Upper lobe of right lung (tissue), 1 donor: ENCODE measurements at regions not wholly inside any gene's neighbourhood (a gene's known extent, or its start where the extent isn't known, plus 50 kb on each side); places are given as distances from the start of the nearest gene placed in this dataset.

Source experiments
- ATAC-seq: fragments of 200-7000 bp; cut with Tn5 transposase; one replicate; pipeline ENCODE4 v1.9.1; 2020; ENCODE audit warnings: mild to moderate bottlenecking, moderate library complexity
- DNase-seq: peaks from one replicate; pipeline ENCODE4 v3.0.0-alpha.2; 2020
- H3K27ac ChIP-seq: fragments of 200-600 bp; one replicate; pipeline ENCODE4 v1.8.0; 2022
- H3K27me3 ChIP-seq: fragments of 200-600 bp; one replicate; pipeline ENCODE4 v1.8.0; 2022; ENCODE audit warnings: mild to moderate bottlenecking
- H3K36me3 ChIP-seq: fragments of 200-600 bp; one replicate; pipeline ENCODE4 v1.8.0; 2022
- H3K4me1 ChIP-seq: fragments of 200-600 bp; one replicate; pipeline ENCODE4 v1.8.0; 2022
- H3K4me3 ChIP-seq: fragments of 200-600 bp; one replicate; pipeline ENCODE4 v1.8.0; 2022; ENCODE audit warnings: mild to moderate bottlenecking
- H3K9me3 ChIP-seq: fragments of 200-600 bp; one replicate; pipeline ENCODE4 v1.8.0; 2022
- CTCF ChIP-seq: fragments of 200-600 bp; IDR thresholded peaks from one replicate; pipeline ENCODE4 v1.8.0; 2022; ENCODE audit warnings: antibody characterized with exemption
- intact Hi-C: fragments of 100-400 bp; cut with DNase I; formaldehyde crosslinking; loops from one replicate; pipeline ENCODE4 v1.11.0; 2022
- donor health status: DM: no; HTN: yes; CAD: no; lungs with severe emphysema.

DNA sequence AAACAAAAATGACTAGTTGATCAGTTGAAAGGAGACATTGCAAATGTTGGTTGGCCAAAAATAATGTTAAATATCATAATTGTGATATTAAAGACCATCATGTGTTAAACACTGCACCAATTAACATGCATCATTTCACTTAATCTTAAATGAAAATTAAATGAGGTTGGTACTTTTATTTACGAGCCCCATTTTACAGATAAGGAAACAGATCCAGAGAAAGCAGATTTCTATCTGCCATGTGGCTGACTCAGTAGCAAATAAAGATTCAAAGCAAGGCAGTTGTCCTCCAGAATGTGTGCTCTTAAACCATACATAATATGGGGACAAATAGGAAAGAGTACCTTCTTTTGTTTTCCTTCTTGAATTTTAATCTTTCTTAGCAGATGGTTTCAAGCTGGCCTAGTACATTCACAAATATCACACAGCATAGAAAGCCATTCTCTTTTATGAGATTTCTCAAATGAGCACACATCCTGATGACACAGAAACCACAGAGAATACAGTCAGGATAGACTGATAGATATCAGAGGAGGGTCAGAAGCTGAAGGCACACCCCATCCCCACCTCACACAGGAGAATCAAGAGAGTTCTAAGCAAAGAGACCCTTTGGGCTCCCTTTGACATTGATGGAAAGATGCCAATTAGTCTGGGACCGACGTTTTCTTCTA is 647.9 kb upstream of the CAMK1G start:
- H3K4me3 ChIP-seq, result no peak overlapping the region
- intact Hi-C loops, result no loop called here

GRCh38 chr1:208939537-208940085 is 643.9 kb upstream of the CAMK1G start:
- intact Hi-C loops, result no loop called here
- no peak for TF ChIP-seq CTCF
- DNase-seq (no peak), ATAC-seq (no peak)
- H3K27me3 ChIP-seq, result no peaks in the 10 kb centered on the region
- H3K9me3 ChIP-seq, result no peaks in the 10 kb centered on the region
- H3K27ac ChIP-seq, result no peak overlapping the region
- H3K4me3 ChIP-seq, result no peak overlapping the region
- no peaks in the 10 kb centered on the region for H3K4me1 ChIP-seq
- no peaks in the 10 kb centered on the region for H3K36me3 ChIP-seq

More for the DNA sequence above, 647.9 kb upstream of the CAMK1G start:
- no peak for DNase-seq
- H3K36me3 ChIP-seq, result no peaks in the 10 kb centered on the region
- H3K27ac ChIP-seq, result no peak overlapping the region
- H3K4me1 ChIP-seq, result no peaks in the 10 kb centered on the region
- no peak for TF ChIP-seq CTCF
- H3K9me3 ChIP-seq, result no peaks in the 10 kb centered on the region
- H3K27me3 ChIP-seq, result no peaks in the 10 kb centered on the region
- ATAC-seq, result no peak

GRCh38 chr1:208942394-208943130 is 641.0 kb upstream of the CAMK1G start:
- ATAC-seq, result no peak
- no peak for DNase-seq
- H3K27me3 ChIP-seq, result no peaks in the 10 kb centered on the region
- intact Hi-C loops, result no loop called here
- H3K4me1 ChIP-seq, result no peaks in the 10 kb centered on the region
- H3K9me3 ChIP-seq, result no peaks in the 10 kb centered on the region
- H3K4me3 ChIP-seq, result no peak overlapping the region
- H3K27ac ChIP-seq, result no peak overlapping the region
- TF ChIP-seq CTCF, result no peak
- H3K36me3 ChIP-seq, result no peaks in the 10 kb centered on the region

DNA sequence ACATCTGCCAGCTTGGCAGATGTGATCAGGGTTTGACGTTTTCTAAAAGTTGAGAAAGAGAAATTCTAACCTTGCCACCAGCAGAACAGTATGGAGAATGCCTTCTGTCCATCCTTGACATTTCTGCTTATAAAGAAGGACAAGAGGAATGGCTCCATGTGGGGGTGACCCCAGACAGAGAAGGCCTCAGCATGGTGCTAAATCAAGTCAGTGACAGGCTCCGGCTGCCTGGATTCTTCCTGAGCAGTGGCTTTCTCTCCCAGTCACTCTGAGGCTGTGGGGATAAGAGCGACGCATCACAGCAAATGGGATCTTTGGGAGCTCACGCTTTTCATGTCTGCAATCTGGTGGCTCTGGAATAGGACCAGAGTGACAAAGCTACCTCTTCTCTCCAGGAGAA is 640.2 kb upstream of the CAMK1G start:
- intact Hi-C loops, result no loop called here
- no peaks in the 10 kb centered on the region for H3K27me3 ChIP-seq
- no peak overlapping the region for H3K27ac ChIP-seq
- ATAC-seq (no peak), DNase-seq (no peak)
- H3K9me3 ChIP-seq, result no peaks in the 10 kb centered on the region
- H3K4me3 ChIP-seq, result no peak overlapping the region
- H3K36me3 ChIP-seq, result no peaks in the 10 kb centered on the region
- TF ChIP-seq CTCF, result no peak
- H3K4me1 ChIP-seq, result no peaks in the 10 kb centered on the region

DNA sequence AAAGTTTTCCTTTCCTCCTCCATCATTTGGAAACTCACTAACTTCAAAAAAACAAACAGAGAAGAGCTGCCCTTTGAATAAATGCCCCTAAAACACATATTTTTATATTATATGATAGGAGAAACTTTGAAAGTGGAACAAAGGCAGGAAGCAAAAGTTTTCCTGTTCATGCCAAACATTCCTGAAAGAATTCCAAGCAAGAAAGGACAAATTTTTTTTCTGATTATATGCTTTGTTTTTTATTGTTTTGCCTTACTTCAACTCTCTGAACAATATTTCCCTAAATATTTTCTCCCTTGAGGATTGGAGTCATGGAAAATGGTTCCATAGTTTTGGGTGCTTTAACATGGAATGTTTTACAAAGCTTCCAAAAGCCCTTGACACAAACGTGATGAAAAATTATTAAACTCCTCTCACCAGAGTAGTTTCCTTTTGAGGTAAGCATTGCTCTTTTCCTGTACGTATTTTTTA is 638.5 kb upstream of the CAMK1G start:
- DNase-seq, result no peak
- intact Hi-C loops, result no loop called here
- Histone ChIP-seq H3K27ac (no peak overlapping the region), H3K27me3 (no peaks in the 10 kb centered on the region), H3K4me1 (no peaks in the 10 kb centered on the region), H3K36me3 (no peaks in the 10 kb centered on the region), H3K4me3 (no peak overlapping the region), H3K9me3 (no peaks in the 10 kb centered on the region)
- TF ChIP-seq CTCF, result no peak
- no peak for ATAC-seq
